Islet of Langerhans (tissue), 1 donor: ENCODE measurements at regions not wholly inside any gene's neighbourhood (a gene's known extent, or its start where the extent isn't known, plus 50 kb on each side); places are given as distances from the start of the nearest gene placed in this dataset.

Source experiments
- FAIRE-seq: peaks from one replicate; lab custom pipeline; 2011; peaks lifted over from hg19 to GRCh38; lab: Jason Lieb, UNC

GRCh38 chr15:69530991-69531664 is 78.5 kb downstream of the RPLP1 start:
- no peak for FAIRE-seq

- no peak for FAIRE-seq
Measured at GRCh38 chr15:69531665-69532027, 79.0 kb downstream of the RPLP1 start.

- FAIRE-seq, result no peak
Measured at GRCh38 chr15:69532066-69532465, 79.4 kb downstream of the RPLP1 start.

GRCh38 chr15:69532856-69533255 is 80.2 kb downstream of the RPLP1 start:
- FAIRE-seq, result no peak

GRCh38 chr15:69533522-69533921 is 80.9 kb downstream of the RPLP1 start:
- no peak for FAIRE-seq

- FAIRE-seq, result no peak
Measured at GRCh38 chr15:69535101-69535638, 82.6 kb downstream of the RPLP1 start.

- FAIRE-seq, result no peak
Measured at GRCh38 chr15:69535998-69536397, 83.4 kb downstream of the RPLP1 start.

GRCh38 chr15:69536726-69537512 is 84.3 kb downstream of the RPLP1 start:
- FAIRE-seq, result no peak

- FAIRE-seq, result no peak
Measured at GRCh38 chr15:69537901-69538300, 85.3 kb downstream of the RPLP1 start.

GRCh38 chr15:69538379-69538778 is 85.8 kb downstream of the RPLP1 start:
- no peak for FAIRE-seq

- FAIRE-seq, result no peak
Measured at GRCh38 chr15:69539345-69539744, 86.7 kb downstream of the RPLP1 start.

- no peak for FAIRE-seq
Measured at GRCh38 chr15:69540622-69541021, 88.0 kb downstream of the RPLP1 start.

- no peak for FAIRE-seq
Measured at GRCh38 chr15:69542028-69542427, 89.4 kb downstream of the RPLP1 start.

GRCh38 chr15:69543681-69544364 is 91.2 kb downstream of the RPLP1 start:
- no peak for FAIRE-seq

GRCh38 chr15:69544365-69545113 is 91.9 kb downstream of the RPLP1 start:
- no peak for FAIRE-seq

GRCh38 chr15:69546182-69546581 is 93.6 kb downstream of the RPLP1 start:
- FAIRE-seq, result no peak

GRCh38 chr15:69548395-69549180 is 96.0 kb downstream of the RPLP1 start:
- FAIRE-seq, result no peak

- no peak for FAIRE-seq
Measured at GRCh38 chr15:69551391-69552056, 98.9 kb downstream of the RPLP1 start.

- FAIRE-seq, result no peak
Measured at GRCh38 chr15:69552057-69552815, 99.6 kb downstream of the RPLP1 start.

GRCh38 chr15:69553686-69554085 is 101.1 kb downstream of the RPLP1 start:
- FAIRE-seq, result no peak
